Superior temporal gyrus (tissue), 1 donor: ENCODE measurements at regions not wholly inside any gene's neighbourhood (a gene's known extent, or its start where the extent isn't known, plus 50 kb on each side); places are given as distances from the start of the nearest gene placed in this dataset.
A peak's percentile ranks its signal among the peaks of the same experiment; 100 is the strongest.

ENCODE experiments used
- DNase-seq: peaks from one replicate; pipeline ENCODE4 v3.0.0-alpha.2; 2016; ENCODE audit errors: extremely low spot score

GRCh38 chr14:100658181-100658886 lies 68.4 kb upstream of the DLK1 start:
- DNase-seq = no peak

GRCh38 chr14:100659345-100660001 lies 67.2 kb upstream of the DLK1 start:
- DNase-seq = no peak

- DNase-seq = no peak
Observed at GRCh38 chr14:100660498-100660881, 66.2 kb upstream of the DLK1 start.

- DNase-seq = peak; percentile 72
Observed at GRCh38 chr14:100660882-100661635, 65.6 kb upstream of the DLK1 start.

- peak; percentile 85 for DNase-seq
Observed at GRCh38 chr14:100662879-100663760, 63.6 kb upstream of the DLK1 start.

GRCh38 chr14:100663761-100664052 lies 63.0 kb upstream of the DLK1 start:
- DNase-seq = no peak

- no peak for DNase-seq
Observed at GRCh38 chr14:100664231-100664630, 62.5 kb upstream of the DLK1 start.

- DNase-seq = no peak
Observed at GRCh38 chr14:100664841-100665510, 61.7 kb upstream of the DLK1 start.

- peak; percentile 30 for DNase-seq
Observed at GRCh38 chr14:100665511-100666032, 61.1 kb upstream of the DLK1 start.

- DNase-seq = no peak
Observed at GRCh38 chr14:100666403-100666802, 60.3 kb upstream of the DLK1 start.

GRCh38 chr14:100666851-100667250 lies 59.8 kb upstream of the DLK1 start:
- DNase-seq = no peak

- no peak for DNase-seq
Observed at GRCh38 chr14:100667656-100668055, 59.0 kb upstream of the DLK1 start.

- no peak for DNase-seq
Observed at GRCh38 chr14:100668352-100668751, 58.3 kb upstream of the DLK1 start.

GRCh38 chr14:100669011-100669412 lies 57.7 kb upstream of the DLK1 start:
- DNase-seq = no peak

- DNase-seq = no peak
Observed at GRCh38 chr14:100669468-100669867, 57.2 kb upstream of the DLK1 start.

GRCh38 chr14:100670017-100670752 lies 56.5 kb upstream of the DLK1 start:
- no peak for DNase-seq

GRCh38 chr14:100670753-100671049 lies 56.0 kb upstream of the DLK1 start:
- no peak for DNase-seq

GRCh38 chr14:100671386-100671901 lies 55.2 kb upstream of the DLK1 start:
- no peak for DNase-seq

GRCh38 chr14:100671906-100672305 lies 54.8 kb upstream of the DLK1 start:
- DNase-seq = no peak

GRCh38 chr14:100673085-100673806 lies 53.4 kb upstream of the DLK1 start:
- no peak for DNase-seq
